Renal cortical epithelial cell (primary cell): ENCODE measurements at regions not wholly inside any gene's neighbourhood (a gene's known extent, or its start where the extent isn't known, plus 50 kb on each side); places are given as distances from the start of the nearest gene placed in this dataset.
"Not testable (repeated sequence)": the region's sequence is repeated elsewhere in the genome, so short reads cannot be mapped to it uniquely, and the experiment has no call there.

ENCODE experiments used
- DNase-seq: peaks from one replicate; pipeline ENCODE4 v3.0.0-alpha.2; 2011; ENCODE audit warnings: low read depth

GRCh38 chr6:3900744-3901336 is 51.7 kb downstream of the FAM50B start:
- DNase-seq: no peak

GRCh38 chr6:3902871-3903648 is 53.9 kb downstream of the FAM50B start:
- no peak for DNase-seq

DNA sequence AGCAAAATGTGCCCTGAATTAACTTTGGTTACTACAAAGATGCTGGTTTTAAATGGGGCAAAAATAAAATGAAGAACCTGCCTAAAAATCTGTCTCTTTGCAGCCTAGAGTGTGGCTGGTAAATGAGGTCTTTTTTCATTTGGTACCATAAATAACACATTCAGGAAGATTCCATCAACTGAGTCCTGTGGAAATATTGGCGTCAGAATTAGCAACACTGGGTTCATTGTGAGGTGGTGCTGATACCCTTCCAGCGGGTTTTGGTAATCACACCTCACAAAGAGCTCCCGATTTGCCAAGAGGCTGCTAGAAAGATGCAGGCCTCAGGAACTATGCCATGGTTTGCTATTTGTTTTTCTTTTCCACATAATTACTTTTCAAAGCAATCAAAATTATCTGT is 55.3 kb downstream of the FAM50B start:
- no peak for DNase-seq

DNA sequence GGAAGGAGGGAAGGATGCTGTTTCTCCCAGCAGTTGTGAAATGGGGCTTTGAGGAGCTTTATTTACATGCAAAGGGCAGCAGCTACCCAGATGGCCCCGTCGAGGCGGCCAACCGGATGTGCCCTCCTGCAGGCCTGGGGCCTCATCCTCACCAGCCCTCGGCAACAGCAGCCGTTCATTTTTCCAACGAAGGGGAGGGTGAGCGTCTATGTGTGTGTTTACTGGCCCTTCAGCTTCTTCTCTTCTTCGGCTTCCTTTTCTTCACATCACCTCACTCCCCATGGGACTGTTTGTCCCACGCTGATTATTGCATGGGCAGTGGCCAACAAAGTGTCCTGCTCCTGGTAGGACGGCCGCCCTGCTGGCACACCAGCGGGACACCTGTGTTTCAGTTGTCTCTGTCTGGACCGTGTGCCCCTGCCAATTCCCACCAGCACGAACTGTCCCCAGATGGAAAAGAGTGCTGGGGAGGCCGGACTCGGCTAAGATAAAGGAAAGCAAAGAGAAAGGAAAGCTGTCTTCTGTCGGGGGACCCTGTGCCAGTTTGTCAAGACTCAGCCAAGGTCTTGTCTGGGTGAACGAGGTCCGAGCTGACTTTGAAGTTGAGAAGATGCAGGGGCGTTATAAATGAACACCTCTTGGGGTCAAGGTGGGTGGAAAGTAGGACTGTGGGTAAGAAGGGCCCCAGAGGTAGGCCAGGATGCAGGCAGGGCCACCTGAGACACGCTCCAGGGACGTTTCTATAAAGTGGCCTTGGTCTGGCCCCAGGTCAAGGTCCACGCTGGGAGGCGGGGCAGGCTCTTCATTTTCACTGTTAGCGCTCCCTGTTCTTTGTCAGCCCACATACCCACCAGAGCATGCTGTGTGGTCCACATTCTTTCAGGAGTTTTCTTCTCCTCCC is 57.0 kb downstream of the FAM50B start:
- DNase-seq: no peak

DNA sequence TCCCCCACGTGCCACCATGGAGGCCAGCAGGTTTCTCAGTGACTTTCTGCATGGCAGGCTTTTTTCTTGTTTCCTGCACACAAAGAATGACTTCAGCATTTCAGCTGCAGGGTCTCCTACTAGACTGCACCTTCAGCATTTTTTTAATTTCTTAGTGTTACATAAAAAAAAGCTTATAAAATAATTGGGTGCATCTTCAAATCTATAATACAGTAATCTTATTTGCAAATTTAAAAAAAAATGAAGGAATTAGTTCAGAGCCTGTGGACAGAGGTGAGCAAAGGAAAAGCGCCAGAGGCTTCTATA is 57.6 kb downstream of the FAM50B start:
- DNase-seq: no peak

- no peak for DNase-seq
Observed at GRCh38 chr6:3908223-3908622, 59.0 kb downstream of the FAM50B start.

- no peak for DNase-seq
Observed at GRCh38 chr6:3908961-3909360, 59.8 kb downstream of the FAM50B start.

GRCh38 chr6:3910106-3910663 is 61.0 kb downstream of the FAM50B start:
- DNase-seq: no peak

- DNase-seq: no peak
Observed at GRCh38 chr6:3911130-3911529, 62.0 kb downstream of the FAM50B start.

DNA sequence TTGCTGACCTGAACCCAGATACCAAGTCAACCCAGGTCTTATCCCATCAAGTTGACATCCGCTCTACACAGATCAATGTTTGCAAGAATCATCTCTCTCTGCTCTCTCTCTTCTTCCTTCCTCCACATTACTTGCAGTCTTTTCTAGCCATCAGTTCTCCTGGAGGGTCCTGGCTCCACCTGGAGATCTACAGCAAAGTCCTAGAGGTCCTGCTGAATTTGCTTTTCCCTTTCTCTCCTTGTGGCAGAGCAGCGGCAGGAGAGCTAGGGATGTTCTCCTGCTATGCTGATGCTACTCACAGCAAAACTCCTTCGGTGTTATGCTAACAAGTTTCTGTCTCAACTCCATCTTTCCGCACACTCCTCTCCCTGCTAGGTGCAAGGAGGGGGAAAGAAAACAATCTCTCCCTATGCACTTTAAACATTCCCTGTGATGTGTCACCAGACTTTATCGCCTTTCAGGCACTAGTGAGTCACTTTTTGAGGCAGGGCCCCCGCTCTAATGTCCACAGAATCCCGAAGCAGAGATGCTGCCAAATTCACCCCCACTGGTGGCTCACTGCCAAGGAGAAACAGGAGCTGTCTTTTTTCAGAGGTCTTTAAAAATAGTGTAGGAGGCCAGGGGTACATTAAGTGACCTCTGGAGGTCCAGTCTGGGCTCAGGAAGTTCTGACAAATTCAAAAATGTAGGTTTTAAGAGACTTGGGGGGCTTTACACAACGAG is 62.6 kb downstream of the FAM50B start:
- DNase-seq: peak; percentile 91

GRCh38 chr6:3912361-3913076 is 63.3 kb downstream of the FAM50B start:
- DNase-seq: no peak

DNA sequence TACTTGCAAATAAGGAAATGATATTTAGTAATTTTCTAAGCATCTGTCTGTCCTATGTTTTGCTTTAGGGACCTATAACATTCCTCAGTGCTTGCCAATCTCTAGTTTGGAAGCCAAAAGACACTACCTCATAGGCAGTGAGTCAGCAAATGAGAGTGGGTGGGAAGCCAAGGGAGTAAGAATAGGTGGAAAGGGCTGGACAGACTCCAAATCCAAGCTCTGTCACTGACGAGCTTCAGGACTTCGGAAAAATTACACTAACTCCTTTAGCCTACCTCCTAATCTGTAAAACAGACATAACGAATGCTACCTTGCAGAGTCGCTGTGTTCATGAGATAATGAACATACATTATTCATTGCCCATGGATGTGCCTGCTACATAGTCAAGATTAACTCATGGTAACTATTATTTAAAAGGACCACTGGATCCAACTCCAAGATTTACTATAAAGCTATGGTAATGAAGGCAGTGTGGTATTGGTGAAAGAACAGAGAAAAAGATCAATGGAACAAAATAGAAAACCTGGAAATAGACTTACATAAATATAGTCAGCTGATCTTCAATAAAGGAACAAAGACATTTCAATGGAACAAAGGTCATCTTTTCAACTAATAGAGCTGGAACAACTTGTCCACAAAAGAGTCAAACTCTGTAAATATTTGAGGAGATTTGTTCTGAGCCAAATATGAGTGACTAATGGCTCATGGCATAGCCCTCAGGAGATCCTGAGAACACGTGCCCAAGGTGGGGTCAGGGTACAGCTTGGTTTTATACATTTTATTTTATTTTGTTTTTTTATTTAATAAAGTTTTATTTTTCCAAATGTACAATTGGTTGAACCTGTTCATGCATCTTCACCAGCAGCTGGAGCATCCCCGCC is 64.1 kb downstream of the FAM50B start:
- peak; percentile 97 for DNase-seq

- DNase-seq: no peak
Observed at GRCh38 chr6:3913958-3914337, 64.8 kb downstream of the FAM50B start.

GRCh38 chr6:3915076-3915791 is 66.1 kb downstream of the FAM50B start:
- DNase-seq: no peak

DNA sequence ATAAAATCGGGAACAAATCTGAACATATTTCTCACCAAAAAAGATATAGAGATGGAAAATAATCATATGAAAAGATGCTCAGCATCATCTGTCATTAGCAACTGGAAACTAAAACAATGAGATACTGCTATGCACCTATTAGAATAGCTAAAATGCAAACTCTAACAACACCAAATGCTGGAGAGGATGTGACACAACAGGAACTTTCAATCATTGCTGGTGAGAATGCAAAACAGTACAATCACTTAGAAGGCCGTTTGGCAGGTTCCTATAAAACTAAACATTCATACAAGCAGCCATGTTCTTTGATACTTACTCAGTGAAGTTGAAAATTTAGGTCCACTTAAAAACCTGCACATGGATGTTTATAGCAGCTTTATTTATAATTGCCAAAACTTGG is 67.0 kb downstream of the FAM50B start:
- DNase-seq: peak; percentile 26

- DNase-seq: not testable (repeated sequence)
Observed at GRCh38 chr6:3916749-3917148, 67.6 kb downstream of the FAM50B start.

DNA sequence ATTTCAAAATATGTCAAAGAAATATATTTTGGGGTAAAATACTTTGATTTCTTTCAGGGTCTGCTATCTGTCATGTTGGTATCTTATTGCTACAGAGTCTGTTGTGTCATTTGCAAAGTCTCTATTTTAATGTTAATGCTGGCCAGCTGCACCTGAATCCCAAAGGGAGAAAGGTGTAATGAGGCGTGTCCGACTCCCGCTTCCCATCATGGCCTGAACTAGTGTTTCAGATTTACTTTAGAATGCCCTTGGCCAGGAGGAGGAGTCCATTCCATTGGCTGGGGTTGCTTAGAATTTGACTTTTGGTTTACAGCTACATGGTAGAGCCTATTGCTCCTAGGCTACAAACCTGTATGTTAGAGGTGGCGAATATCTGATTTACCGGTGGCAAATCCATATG is 69.3 kb downstream of the FAM50B start:
- DNase-seq: peak; percentile 43

- peak; percentile 96 for DNase-seq
Observed at GRCh38 chr6:3919130-3919628, 70.0 kb downstream of the FAM50B start.

DNA sequence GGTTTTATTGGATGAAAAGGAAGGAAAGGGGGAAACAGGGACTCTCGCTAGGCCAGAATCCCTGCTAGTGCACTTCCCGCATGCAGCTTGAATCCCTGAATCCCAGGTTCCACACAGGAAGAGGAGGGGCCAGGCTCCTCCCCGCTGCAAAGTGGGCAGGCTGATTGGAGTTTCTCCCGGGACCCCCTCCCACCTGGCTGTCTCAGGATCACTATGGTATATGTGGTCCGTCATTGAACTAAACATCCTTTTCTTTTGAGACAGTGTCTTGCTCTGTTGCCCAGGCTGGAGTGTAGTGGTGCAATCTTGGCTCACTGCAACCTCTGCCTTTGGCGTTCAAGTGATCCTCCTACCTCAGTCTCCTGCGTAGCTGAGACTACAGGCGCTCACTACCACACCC is 70.7 kb downstream of the FAM50B start:
- DNase-seq: no peak
